HUES48 (cell line): ENCODE measurements at regions not wholly inside any gene's neighbourhood (a gene's known extent, or its start where the extent isn't known, plus 50 kb on each side); places are given as distances from the start of the nearest gene placed in this dataset.
"Not testable (repeated sequence)": the region's sequence is repeated elsewhere in the genome, so short reads cannot be mapped to it uniquely, and the experiment has no call there.

Experiments used
- H3K27ac ChIP-seq: one replicate; pipeline ENCODE4 v1.7.0; 2013; ENCODE audit warnings: low read depth, low read length, inconsistent platforms
- H3K27me3 ChIP-seq: 2 replicates; pipeline ENCODE4 v1.6.1; 2013; ENCODE audit warnings: mild to moderate bottlenecking, low read length; ENCODE audit not compliant: control insufficient read depth, insufficient read depth
- H3K36me3 ChIP-seq: 2 replicates; pipeline ENCODE4 v1.6.1; 2013; ENCODE audit warnings: low read length; ENCODE audit not compliant: control insufficient read depth, insufficient read depth
- H3K4me1 ChIP-seq: 2 replicates; pipeline ENCODE4 v1.6.1; 2013; ENCODE audit warnings: mild to moderate bottlenecking, low read length; ENCODE audit not compliant: control insufficient read depth, insufficient read depth
- H3K4me3 ChIP-seq: 2 replicates; pipeline ENCODE4 v1.5.1; 2013; ENCODE audit warnings: mild to moderate bottlenecking, low read depth, low read length
- H3K9ac ChIP-seq: 2 replicates; pipeline ENCODE4 v1.6.1; 2013; ENCODE audit warnings: mild to moderate bottlenecking, low read depth, low read length, moderate library complexity
- H3K9me3 ChIP-seq: 2 replicates; pipeline ENCODE4 v1.6.1; 2013; ENCODE audit warnings: low read length; ENCODE audit not compliant: control insufficient read depth, insufficient read depth

DNA sequence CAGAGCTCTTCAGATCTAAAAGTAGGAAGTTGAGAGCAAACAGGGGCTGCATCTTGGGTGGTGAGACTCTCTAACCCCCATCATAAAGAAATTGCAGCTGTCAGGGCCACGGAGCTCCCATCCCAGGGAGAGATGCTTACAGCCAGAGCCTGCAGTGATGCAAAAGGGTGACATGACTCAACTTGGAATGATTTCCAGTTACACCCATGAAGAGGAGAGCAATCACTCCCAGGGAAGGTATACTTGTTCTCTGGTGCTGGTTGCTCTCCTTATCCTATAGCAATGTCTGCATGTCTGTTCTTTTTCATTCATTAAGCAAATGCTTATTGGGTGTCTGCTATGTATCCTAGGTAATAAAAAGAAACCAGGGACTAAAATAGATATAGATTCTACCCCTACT lies 228.0 kb downstream of the RAB11FIP2 start:
- Histone ChIP-seq H3K27me3 (no peaks in the 10 kb centered on the region), H3K9ac (no peak overlapping the region), H3K4me3 (no peak overlapping the region), H3K36me3 (no peaks in the 10 kb centered on the region), H3K27ac (no peak overlapping the region), H3K9me3 (no peaks in the 10 kb centered on the region), H3K4me1 (no peaks in the 10 kb centered on the region)

DNA sequence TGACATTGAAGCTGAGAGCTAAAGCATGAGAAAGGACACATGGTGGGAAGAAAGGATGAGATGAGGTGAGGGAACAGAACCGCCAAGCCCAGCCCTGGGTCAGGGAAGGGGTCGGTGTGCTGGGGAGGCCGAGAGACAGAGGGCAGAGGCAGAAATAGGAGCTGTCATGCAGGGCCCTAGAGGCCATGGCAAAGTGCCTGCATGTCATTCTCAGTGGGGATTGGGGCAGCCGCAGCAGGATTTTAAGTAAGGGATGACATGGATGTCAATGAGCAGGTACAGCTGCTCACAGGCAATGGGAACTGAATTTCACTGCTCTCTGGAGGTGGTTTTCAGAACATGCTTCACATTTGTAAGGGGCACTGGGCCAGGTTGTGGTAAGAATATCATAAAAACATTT lies 227.4 kb downstream of the RAB11FIP2 start:
- H3K36me3 ChIP-seq: no peaks in the 10 kb centered on the region
- no peak overlapping the region for H3K9ac ChIP-seq
- H3K9me3 ChIP-seq: no peaks in the 10 kb centered on the region
- H3K27me3 ChIP-seq: no peaks in the 10 kb centered on the region
- no peak overlapping the region for H3K27ac ChIP-seq
- no peaks in the 10 kb centered on the region for H3K4me1 ChIP-seq
- H3K4me3 ChIP-seq: no peak overlapping the region

- Histone ChIP-seq H3K27ac (no peak overlapping the region), H3K27me3 (no peaks in the 10 kb centered on the region), H3K9me3 (no peaks in the 10 kb centered on the region), H3K36me3 (no peaks in the 10 kb centered on the region), H3K4me3 (no peak overlapping the region), H3K4me1 (peaks cover 5% of the 10 kb centered on the region), H3K9ac (no peak overlapping the region)
Observed at GRCh38 chr10:117823980-117824379, 222.8 kb downstream of the RAB11FIP2 start.

- Histone ChIP-seq H3K9ac (no peak overlapping the region), H3K4me1 (peaks cover 28% of the 10 kb centered on the region), H3K4me3 (no peak overlapping the region), H3K36me3 (no peaks in the 10 kb centered on the region), H3K27ac (no peak overlapping the region), H3K9me3 (no peaks in the 10 kb centered on the region), H3K27me3 (no peaks in the 10 kb centered on the region)
Observed at GRCh38 chr10:117830205-117830604, 216.5 kb downstream of the RAB11FIP2 start.

DNA sequence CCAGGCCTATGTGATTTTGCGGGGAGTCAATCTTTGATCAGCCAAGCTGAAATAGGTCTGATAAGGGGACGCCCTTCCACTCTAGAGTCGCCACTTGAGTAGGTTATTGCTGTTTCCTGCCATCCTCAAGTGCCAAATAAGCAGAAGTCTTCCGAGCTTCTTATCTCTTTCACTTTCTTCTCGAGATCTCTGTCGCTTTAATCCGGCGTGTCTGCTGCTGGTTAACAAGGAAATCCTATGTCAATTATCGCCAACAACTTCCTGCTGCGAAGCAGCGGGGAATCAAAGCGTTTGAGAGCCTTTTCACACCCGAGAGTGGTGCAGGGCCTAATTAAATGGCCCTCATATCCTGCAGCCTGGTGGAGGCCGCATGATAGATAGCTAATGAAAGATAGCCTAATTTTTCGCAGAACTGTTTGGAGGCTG lies 215.9 kb downstream of the RAB11FIP2 start:
- H3K36me3 ChIP-seq: no peaks in the 10 kb centered on the region
- H3K9me3 ChIP-seq: no peaks in the 10 kb centered on the region
- no peak overlapping the region for H3K9ac ChIP-seq
- peak overlapping the region; percentile 20 for H3K27ac ChIP-seq
- H3K27me3 ChIP-seq: no peaks in the 10 kb centered on the region
- no peak overlapping the region for H3K4me3 ChIP-seq
- peaks cover 28% of the 10 kb centered on the region for H3K4me1 ChIP-seq

DNA sequence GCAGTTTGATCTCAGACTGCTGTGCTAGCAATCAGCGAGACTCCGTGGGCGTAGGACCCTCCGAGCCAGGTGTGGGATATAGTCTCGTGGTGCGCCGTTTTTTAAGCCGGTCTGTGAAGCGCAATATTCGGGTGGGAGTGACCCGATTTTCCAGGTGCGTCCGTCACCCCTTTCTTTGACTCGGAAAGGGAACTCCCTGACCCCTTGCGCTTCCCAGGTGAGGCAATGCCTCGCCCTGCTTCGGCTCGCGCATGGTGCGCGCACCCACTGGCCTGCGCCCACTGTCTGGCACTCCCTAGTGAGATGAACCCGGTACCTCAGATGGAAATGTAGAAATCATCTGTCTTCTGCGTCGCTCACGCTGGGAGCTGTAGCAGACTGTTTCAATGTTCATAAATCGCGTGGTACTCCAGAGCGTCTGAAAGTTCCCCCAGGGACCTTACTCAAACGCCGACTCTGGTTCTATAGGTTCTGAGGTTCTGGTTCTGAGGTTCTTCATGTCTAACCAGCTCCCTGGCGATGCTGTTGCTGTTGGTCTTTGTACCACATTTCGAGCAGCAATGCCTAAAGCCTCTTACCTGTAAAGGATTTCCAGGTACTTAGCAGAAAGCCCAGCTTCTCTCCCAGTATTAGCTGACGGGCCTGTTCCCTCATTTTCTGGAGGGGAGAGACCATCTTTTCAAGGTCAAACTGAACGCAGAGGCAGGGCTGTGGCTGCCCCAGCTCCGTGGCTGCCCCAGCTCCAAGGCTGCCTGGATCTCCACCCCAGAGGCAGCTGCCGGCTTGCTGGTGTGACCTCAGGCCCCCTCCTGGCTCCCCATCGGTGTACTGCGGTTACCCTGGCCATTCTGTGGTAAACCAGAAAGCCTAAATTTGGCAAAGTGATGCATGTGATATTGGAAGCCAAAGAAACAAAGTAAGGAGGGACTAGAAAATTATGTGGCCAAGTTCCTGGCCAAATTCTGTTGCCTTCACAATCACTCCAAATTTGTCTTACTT lies 207.9 kb downstream of the RAB11FIP2 start:
- H3K36me3 ChIP-seq, H3K4me1 ChIP-seq, H3K27ac ChIP-seq, H3K9me3 ChIP-seq: not testable (repeated sequence)
- H3K9ac ChIP-seq: peak overlapping the region; percentile 63
- H3K27me3 ChIP-seq: peaks cover 14% of the 10 kb centered on the region
- peak overlapping the region; percentile 52 for H3K4me3 ChIP-seq

GRCh38 chr10:117856426-117856825 lies 190.3 kb downstream of the RAB11FIP2 start:
- not testable (repeated sequence) for H3K36me3 ChIP-seq, H3K9me3 ChIP-seq, H3K9ac ChIP-seq, H3K27ac ChIP-seq, H3K4me1 ChIP-seq, H3K27me3 ChIP-seq, H3K4me3 ChIP-seq

- Histone ChIP-seq H3K9ac (no peak overlapping the region), H3K4me1 (no peaks in the 10 kb centered on the region), H3K27me3 (no peaks in the 10 kb centered on the region), H3K4me3 (no peak overlapping the region), H3K36me3 (no peaks in the 10 kb centered on the region), H3K9me3 (no peaks in the 10 kb centered on the region), H3K27ac (no peak overlapping the region)
Observed at GRCh38 chr10:117860135-117860534, 186.6 kb downstream of the RAB11FIP2 start.

DNA sequence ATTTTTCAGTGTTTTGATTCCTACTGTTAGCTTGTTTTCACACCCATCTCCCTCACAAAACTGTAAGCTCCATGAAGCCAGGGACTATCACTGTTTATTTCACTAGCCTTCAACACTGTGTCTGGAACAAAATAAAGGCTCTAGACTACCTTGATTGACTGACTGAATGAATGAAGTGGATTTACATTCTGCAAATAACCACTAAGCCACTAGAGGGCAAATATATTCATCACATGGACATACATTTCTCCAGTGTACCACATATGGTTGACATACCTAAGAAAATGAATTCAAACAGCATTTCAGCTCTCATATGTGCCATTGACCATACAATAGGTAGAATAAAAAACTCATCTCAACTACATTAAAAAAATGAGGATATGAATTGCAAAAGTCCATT lies 185.9 kb downstream of the RAB11FIP2 start:
- H3K27me3 ChIP-seq: no peaks in the 10 kb centered on the region
- no peak overlapping the region for H3K9ac ChIP-seq
- H3K9me3 ChIP-seq: no peaks in the 10 kb centered on the region
- H3K27ac ChIP-seq: no peak overlapping the region
- H3K4me1 ChIP-seq: no peaks in the 10 kb centered on the region
- no peak overlapping the region for H3K4me3 ChIP-seq
- H3K36me3 ChIP-seq: no peaks in the 10 kb centered on the region

DNA sequence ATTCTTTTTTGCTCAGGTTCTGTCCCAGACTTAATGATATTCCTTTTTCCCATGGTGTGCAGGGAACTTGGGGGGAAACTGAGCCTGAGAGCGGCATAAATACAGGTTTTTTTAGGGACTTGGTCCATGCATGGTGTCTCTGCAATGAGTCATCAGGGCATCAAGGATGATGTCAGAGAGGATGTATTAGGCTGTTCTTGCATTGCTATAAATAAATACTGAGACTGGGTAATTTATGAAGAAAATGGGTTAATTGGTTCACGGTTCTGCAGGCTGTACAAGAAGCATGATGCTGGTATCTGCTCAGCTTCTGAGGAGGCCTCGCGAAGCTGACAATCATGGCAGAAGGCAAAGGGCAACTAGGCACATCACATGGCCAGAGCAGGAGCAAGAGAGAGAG lies 185.4 kb downstream of the RAB11FIP2 start:
- no peak overlapping the region for H3K4me3 ChIP-seq
- no peak overlapping the region for H3K27ac ChIP-seq
- H3K9ac ChIP-seq: no peak overlapping the region
- H3K4me1 ChIP-seq: no peaks in the 10 kb centered on the region
- H3K27me3 ChIP-seq: no peaks in the 10 kb centered on the region
- no peaks in the 10 kb centered on the region for H3K9me3 ChIP-seq
- H3K36me3 ChIP-seq: no peaks in the 10 kb centered on the region

DNA sequence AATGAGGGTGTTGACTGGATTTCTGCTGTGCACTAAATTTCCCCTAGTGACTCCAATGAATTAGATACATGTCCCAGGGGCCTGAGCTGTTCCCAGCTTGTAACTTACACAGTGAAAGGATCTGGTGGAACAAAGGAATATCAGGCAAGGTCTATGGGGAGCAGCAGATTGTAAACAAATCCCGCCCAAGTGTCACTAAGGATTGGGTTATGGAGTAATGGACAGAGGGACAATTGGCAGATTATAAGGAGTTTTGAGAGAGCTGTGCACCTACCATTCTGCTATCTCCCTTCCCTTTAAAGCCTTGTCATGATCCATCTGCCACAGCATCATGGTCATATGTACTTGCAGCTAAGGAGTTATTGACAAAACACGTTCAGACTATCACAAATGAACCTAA lies 183.0 kb downstream of the RAB11FIP2 start:
- H3K36me3 ChIP-seq: no peaks in the 10 kb centered on the region
- no peaks in the 10 kb centered on the region for H3K4me1 ChIP-seq
- no peaks in the 10 kb centered on the region for H3K27me3 ChIP-seq
- H3K9me3 ChIP-seq: no peaks in the 10 kb centered on the region
- H3K27ac ChIP-seq: no peak overlapping the region
- H3K9ac ChIP-seq: no peak overlapping the region
- no peak overlapping the region for H3K4me3 ChIP-seq
